ENCODE measurements at regions not wholly inside any gene's neighbourhood (a gene's known extent, or its start where the extent isn't known, plus 50 kb on each side); places are given as distances from the start of the nearest gene placed in this dataset.
A peak's percentile ranks its signal among the peaks of the same experiment; 100 is the strongest.

DNA sequence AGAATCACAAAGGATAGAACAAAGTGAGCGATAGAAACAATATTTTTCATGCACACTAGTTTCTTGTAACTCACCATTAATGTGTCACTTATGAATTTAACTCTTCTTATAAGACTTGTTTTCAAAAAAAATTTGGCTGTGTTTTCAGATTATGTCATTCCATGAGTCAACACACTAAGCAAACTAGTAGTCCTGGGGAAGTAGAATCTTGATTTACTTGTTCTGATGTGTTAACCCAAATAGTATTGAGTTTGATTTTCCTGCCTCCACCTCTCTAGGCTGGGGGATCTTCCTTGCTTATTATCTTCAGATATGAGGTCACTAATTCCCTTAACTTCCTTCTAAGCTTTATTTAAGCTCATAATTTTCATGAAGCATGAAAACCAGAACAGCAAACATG is 151.0 kb upstream of the SEL1L start:
- no peak overlapping the region for H3K4me3 ChIP-seq
- no peak for ATAC-seq (ENCODE audit: insufficient read depth, low FRiP score)
- 77 to 93% methylated on average over 1 of the region's 1 CpG for WGBS, 2 donors
- peaks cover 0 to under 1% (median 0%) of the 10 kb centered on the region in 4 donors for H3K9me3 ChIP-seq (ENCODE audit: control insufficient read depth in 4 of 4, insufficient read depth in 3 of 4, low read length in 3 of 4)
- TF ChIP-seq, protein P1, sequence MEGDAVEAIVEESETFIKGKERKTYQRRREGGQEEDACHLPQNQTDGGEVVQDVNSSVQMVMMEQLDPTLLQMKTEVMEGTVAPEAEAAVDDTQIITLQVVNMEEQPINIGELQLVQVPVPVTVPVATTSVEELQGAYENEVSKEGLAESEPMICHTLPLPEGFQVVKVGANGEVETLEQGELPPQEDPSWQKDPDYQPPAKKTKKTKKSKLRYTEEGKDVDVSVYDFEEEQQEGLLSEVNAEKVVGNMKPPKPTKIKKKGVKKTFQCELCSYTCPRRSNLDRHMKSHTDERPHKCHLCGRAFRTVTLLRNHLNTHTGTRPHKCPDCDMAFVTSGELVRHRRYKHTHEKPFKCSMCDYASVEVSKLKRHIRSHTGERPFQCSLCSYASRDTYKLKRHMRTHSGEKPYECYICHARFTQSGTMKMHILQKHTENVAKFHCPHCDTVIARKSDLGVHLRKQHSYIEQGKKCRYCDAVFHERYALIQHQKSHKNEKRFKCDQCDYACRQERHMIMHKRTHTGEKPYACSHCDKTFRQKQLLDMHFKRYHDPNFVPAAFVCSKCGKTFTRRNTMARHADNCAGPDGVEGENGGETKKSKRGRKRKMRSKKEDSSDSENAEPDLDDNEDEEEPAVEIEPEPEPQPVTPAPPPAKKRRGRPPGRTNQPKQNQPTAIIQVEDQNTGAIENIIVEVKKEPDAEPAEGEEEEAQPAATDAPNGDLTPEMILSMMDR (IDR thresholded peaks at IDR 0.05; ENCODE audit: control extremely low read depth, extremely low read depth): no peak
- H3K4me1 ChIP-seq (ENCODE audit: control insufficient read depth in 5 of 5, insufficient read depth in 5 of 5, low read length in 5 of 5): peaks cover 0 to 6% (median 4%) of the 10 kb centered on the region in 5 donors
- no peak overlapping the region for H3K27ac ChIP-seq (ENCODE audit: low read depth in 1 of 2, low read length in 1 of 2)
- peak in 1 of 3 donors; percentile 26 for DNase-seq
- peaks cover 0 to 4% (median 0%) of the 10 kb centered on the region in 3 donors for H3K27me3 ChIP-seq (ENCODE audit: control insufficient read depth in 3 of 3, insufficient read depth in 3 of 3, low read length in 2 of 3)
- no peak overlapping the region for H3K9ac ChIP-seq (ENCODE audit: insufficient read depth in 1 of 2, low read length in 2 of 2)
- H3K36me3 ChIP-seq (ENCODE audit: control insufficient read depth in 4 of 4, insufficient read depth in 4 of 4, low read length in 4 of 4): no peaks in the 10 kb centered on the region

- H3K27ac ChIP-seq (ENCODE audit: low read depth in 1 of 2, low read length in 1 of 2): no peak overlapping the region
- ATAC-seq (ENCODE audit: insufficient read depth, low FRiP score) (no peak), DNase-seq (peak in 2 of 3 donors; percentile 13 to 19)
- H3K4me3 ChIP-seq: no peak overlapping the region
- no peaks in the 10 kb centered on the region for H3K36me3 ChIP-seq (ENCODE audit: control insufficient read depth in 4 of 4, insufficient read depth in 4 of 4, low read length in 4 of 4)
- no peaks in the 10 kb centered on the region for H3K9me3 ChIP-seq (ENCODE audit: control insufficient read depth in 4 of 4, insufficient read depth in 3 of 4, low read length in 3 of 4)
- H3K27me3 ChIP-seq (ENCODE audit: control insufficient read depth in 3 of 3, insufficient read depth in 3 of 3, low read length in 2 of 3): peaks cover 0 to 2% (median 0%) of the 10 kb centered on the region in 3 donors
- H3K9ac ChIP-seq (ENCODE audit: insufficient read depth in 1 of 2, low read length in 2 of 2): no peak overlapping the region
- H3K4me1 ChIP-seq (ENCODE audit: control insufficient read depth in 5 of 5, insufficient read depth in 5 of 5, low read length in 5 of 5): peaks cover 0 to 6% (median 4%) of the 10 kb centered on the region in 5 donors
- 54 to 68% methylated on average over 4 of the region's 4 CpGs for WGBS, 2 donors
- TF ChIP-seq, protein P1 (IDR thresholded peaks at IDR 0.05; ENCODE audit: control extremely low read depth, extremely low read depth): no peak
Measured at GRCh38 chr14:81686512-81686911, 152.9 kb upstream of the SEL1L start.

DNA sequence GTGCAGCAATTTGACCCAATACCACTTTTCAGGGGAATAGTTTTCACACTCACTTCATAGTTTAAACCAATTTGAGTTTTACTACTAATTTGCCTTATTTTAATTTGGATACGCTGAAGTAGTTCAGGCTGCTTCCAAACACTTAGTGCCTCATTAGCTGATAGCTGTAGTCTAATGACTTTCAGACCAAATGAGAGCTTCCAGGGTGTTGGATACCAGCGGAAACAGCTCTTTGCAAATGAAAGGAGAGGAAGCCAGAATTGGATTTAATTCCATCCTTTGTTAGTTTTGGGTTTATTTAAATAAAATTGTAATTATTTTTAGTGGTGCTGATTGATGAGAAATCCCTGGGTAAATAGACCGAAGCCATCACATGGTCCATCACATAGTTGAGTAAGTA is 158.3 kb upstream of the SEL1L start:
- Histone ChIP-seq H3K27me3 (ENCODE audit: control insufficient read depth in 3 of 3, insufficient read depth in 3 of 3, low read length in 2 of 3) (no peaks in the 10 kb centered on the region), H3K27ac (ENCODE audit: low read depth in 1 of 2, low read length in 1 of 2) (no peak overlapping the region), H3K9me3 (ENCODE audit: control insufficient read depth in 4 of 4, insufficient read depth in 3 of 4, low read length in 3 of 4) (no peaks in the 10 kb centered on the region), H3K4me1 (ENCODE audit: control insufficient read depth in 5 of 5, insufficient read depth in 5 of 5, low read length in 5 of 5) (peaks cover 0 to 4% (median 0%) of the 10 kb centered on the region in 5 donors), H3K4me3 (no peak overlapping the region), H3K9ac (ENCODE audit: insufficient read depth in 1 of 2, low read length in 2 of 2) (no peak overlapping the region), H3K36me3 (ENCODE audit: control insufficient read depth in 4 of 4, insufficient read depth in 4 of 4, low read length in 4 of 4) (no peaks in the 10 kb centered on the region)
- ATAC-seq (ENCODE audit: insufficient read depth, low FRiP score) (no peak), DNase-seq (no peak)
- 87 to 90% methylated on average over 3 of the region's 3 CpGs for WGBS, 2 donors
- TF ChIP-seq, protein P1 (IDR thresholded peaks at IDR 0.05; ENCODE audit: control extremely low read depth, extremely low read depth): no peak

GRCh38 chr14:81694419-81694818 is 160.8 kb upstream of the SEL1L start:
- no peak for ATAC-seq (ENCODE audit: insufficient read depth, low FRiP score)
- H3K4me1 ChIP-seq (ENCODE audit: control insufficient read depth in 5 of 5, insufficient read depth in 5 of 5, low read length in 5 of 5): no peaks in the 10 kb centered on the region
- no peak overlapping the region for H3K4me3 ChIP-seq
- H3K36me3 ChIP-seq (ENCODE audit: control insufficient read depth in 4 of 4, insufficient read depth in 4 of 4, low read length in 4 of 4): no peaks in the 10 kb centered on the region
- H3K27ac ChIP-seq (ENCODE audit: low read depth in 1 of 2, low read length in 1 of 2): no peak overlapping the region
- no peaks in the 10 kb centered on the region for H3K9me3 ChIP-seq (ENCODE audit: control insufficient read depth in 4 of 4, insufficient read depth in 3 of 4, low read length in 3 of 4)
- no peak overlapping the region for H3K9ac ChIP-seq (ENCODE audit: insufficient read depth in 1 of 2, low read length in 2 of 2)
- no peak for DNase-seq
- 84 to 88% methylated on average over 1 of the region's 1 CpG for WGBS, 2 donors
- no peaks in the 10 kb centered on the region for H3K27me3 ChIP-seq (ENCODE audit: control insufficient read depth in 3 of 3, insufficient read depth in 3 of 3, low read length in 2 of 3)
- TF ChIP-seq, protein P1 (IDR thresholded peaks at IDR 0.05; ENCODE audit: control extremely low read depth, extremely low read depth): no peak
